Mesendoderm (in vitro differentiated cells): ENCODE measurements at regions not wholly inside any gene's neighbourhood (a gene's known extent, or its start where the extent isn't known, plus 50 kb on each side); places are given as distances from the start of the nearest gene placed in this dataset.

Source experiments
- DNase-seq: peaks from one replicate; pipeline ENCODE4 v3.0.0; 2013
- H2AK5ac ChIP-seq: 2 replicates; pipeline ENCODE4 v1.6.1; 2013; ENCODE audit warnings: low read length, inconsistent platforms
- H2BK120ac ChIP-seq: 2 replicates; pipeline ENCODE4 v1.6.1; 2013; ENCODE audit warnings: low read depth, mild to moderate bottlenecking, low read length, moderate library complexity, mixed read lengths
- H2BK15ac ChIP-seq: replicated peaks from 2 replicates; pipeline ENCODE4 v1.6.1; 2013; ENCODE audit warnings: low read depth, mild to moderate bottlenecking, moderate library complexity
- H2BK5ac ChIP-seq: 2 replicates; pipeline ENCODE4 v1.6.1; 2013; ENCODE audit warnings: low read length, inconsistent platforms
- H3K18ac ChIP-seq: 2 replicates; pipeline ENCODE4 v1.6.1; 2013; ENCODE audit warnings: mild to moderate bottlenecking, low read length, mixed read lengths
- H3K23ac ChIP-seq: one replicate; pipeline ENCODE4 v1.6.1; 2013; ENCODE audit warnings: low read length
- H3K27ac ChIP-seq: 2 replicates; pipeline ENCODE4 v1.5.1; 2013; ENCODE audit warnings: low read depth, mild to moderate bottlenecking, inconsistent platforms, low read length, moderate library complexity
- H3K27me3 ChIP-seq: 2 replicates; pipeline ENCODE4 v1.6.1; 2013; ENCODE audit warnings: low read length, control low read depth, mild to moderate bottlenecking, inconsistent platforms; ENCODE audit not compliant: insufficient read depth, poor library complexity
- H3K36me3 ChIP-seq: 2 replicates; pipeline ENCODE4 v1.6.1; 2013; ENCODE audit warnings: low read length, inconsistent platforms; ENCODE audit not compliant: control insufficient read depth, insufficient read depth
- H3K4ac ChIP-seq: one replicate; pipeline ENCODE4 v1.6.1; 2013; ENCODE audit warnings: low read depth, mild to moderate bottlenecking, low read length, moderate library complexity
- H3K4me1 ChIP-seq: 2 replicates; pipeline ENCODE4 v1.6.1; 2013; ENCODE audit warnings: low read depth, low read length, inconsistent platforms; ENCODE audit not compliant: control insufficient read depth
- H3K4me2 ChIP-seq: 2 replicates; pipeline ENCODE4 v1.6.1; 2013; ENCODE audit warnings: low read length
- H3K4me3 ChIP-seq: 2 replicates; pipeline ENCODE4 v1.5.1; 2013; ENCODE audit warnings: mild to moderate bottlenecking, low read length
- H3K56ac ChIP-seq: one replicate; pipeline ENCODE4 v1.6.1; 2013; ENCODE audit warnings: low read length
- H3K79me1 ChIP-seq: 2 replicates; pipeline ENCODE4 v1.6.1; 2013; ENCODE audit warnings: low read length, inconsistent platforms
- H3K79me2 ChIP-seq: 2 replicates; pipeline ENCODE4 v1.6.1; 2013; ENCODE audit warnings: mild to moderate bottlenecking, low read length; ENCODE audit not compliant: control insufficient read depth, insufficient read depth
- H3K9ac ChIP-seq: 2 replicates; pipeline ENCODE4 v1.6.1; 2013; ENCODE audit warnings: low read length, inconsistent platforms
- H4K5ac ChIP-seq: one replicate; pipeline ENCODE4 v1.6.1; 2013; ENCODE audit warnings: low read length
- H4K8ac ChIP-seq: one replicate; pipeline ENCODE4 v1.6.1; 2013; ENCODE audit warnings: low read depth, mild to moderate bottlenecking, control low read depth, low read length, moderate library complexity
- WGBS: extraction: QIAGEN DNeasy Blood & Tissue Kit; methylation state at CpG from one replicate; pipeline ENCODE4 v1.1.7; 2013; ENCODE audit warnings: low lambda C conversion rate, missing lambda C conversion rate; ENCODE audit not compliant: insufficient coverage; ENCODE audit errors: extremely low coverage; 5-methylcytosine and 5-hydroxymethylcytosine counted together

DNA sequence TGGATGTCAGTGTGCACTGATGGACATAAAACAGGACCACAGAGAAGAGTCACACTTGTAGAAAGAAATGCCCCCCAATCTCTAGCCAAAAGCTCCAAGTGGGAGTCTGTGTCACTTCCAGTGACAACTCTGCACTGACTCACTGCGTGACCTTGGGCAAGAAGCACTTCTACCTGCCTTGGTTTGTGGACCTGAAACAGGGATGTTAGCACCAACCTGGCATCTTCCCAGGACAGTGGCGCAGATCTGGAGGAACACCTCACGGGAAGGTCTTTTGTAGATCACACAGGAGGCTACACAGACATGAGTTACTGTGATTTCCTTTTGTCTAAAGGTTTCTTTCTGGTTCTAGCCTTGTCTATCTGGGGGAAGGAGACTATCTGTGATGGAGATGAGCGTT, 80.5 kb upstream of the DHRSX start:
- H3K79me2 ChIP-seq: no peaks in the 10 kb centered on the region
- no peak overlapping the region for H3K23ac ChIP-seq
- no peak overlapping the region for H3K56ac ChIP-seq
- H3K27ac ChIP-seq: no peak overlapping the region
- H2BK15ac ChIP-seq: no peak overlapping the region
- H3K4me2 ChIP-seq: no peak overlapping the region
- H2AK5ac ChIP-seq: no peak overlapping the region
- no peaks in the 10 kb centered on the region for H3K79me1 ChIP-seq
- no peak overlapping the region for H4K8ac ChIP-seq
- no peak overlapping the region for H2BK120ac ChIP-seq
- H3K4ac ChIP-seq: no peak overlapping the region
- H3K9ac ChIP-seq: no peak overlapping the region
- peaks cover 4% of the 10 kb centered on the region for H3K4me1 ChIP-seq
- H2BK5ac ChIP-seq: no peak overlapping the region
- no CpG with 5 or more reads among the region's 4 CpGs for WGBS
- H3K4me3 ChIP-seq: no peak overlapping the region
- H3K36me3 ChIP-seq: no peaks in the 10 kb centered on the region
- no peak overlapping the region for H4K5ac ChIP-seq
- no peak overlapping the region for H3K18ac ChIP-seq
- no peak for DNase-seq
- peaks cover 31% of the 10 kb centered on the region for H3K27me3 ChIP-seq

- no peak overlapping the region for H2BK120ac ChIP-seq
- H3K79me1 ChIP-seq: no peaks in the 10 kb centered on the region
- H4K5ac ChIP-seq: no peak overlapping the region
- no peak overlapping the region for H3K23ac ChIP-seq
- H3K56ac ChIP-seq: no peak overlapping the region
- no peak overlapping the region for H3K4me3 ChIP-seq
- no peak overlapping the region for H3K9ac ChIP-seq
- no peak overlapping the region for H4K8ac ChIP-seq
- H2BK15ac ChIP-seq: no peak overlapping the region
- DNase-seq: no peak
- no peak overlapping the region for H3K4ac ChIP-seq
- WGBS: no CpG with 5 or more reads among the region's 12 CpGs
- peaks cover 4% of the 10 kb centered on the region for H3K4me1 ChIP-seq
- no peak overlapping the region for H2AK5ac ChIP-seq
- H3K18ac ChIP-seq: no peak overlapping the region
- H3K27ac ChIP-seq: no peak overlapping the region
- H3K4me2 ChIP-seq: no peak overlapping the region
- peaks cover 20% of the 10 kb centered on the region for H3K27me3 ChIP-seq
- no peaks in the 10 kb centered on the region for H3K79me2 ChIP-seq
- no peak overlapping the region for H2BK5ac ChIP-seq
- H3K36me3 ChIP-seq: no peaks in the 10 kb centered on the region
Measured at GRCh38 chrX:2578864-2579263, 78.1 kb upstream of the DHRSX start.

DNA sequence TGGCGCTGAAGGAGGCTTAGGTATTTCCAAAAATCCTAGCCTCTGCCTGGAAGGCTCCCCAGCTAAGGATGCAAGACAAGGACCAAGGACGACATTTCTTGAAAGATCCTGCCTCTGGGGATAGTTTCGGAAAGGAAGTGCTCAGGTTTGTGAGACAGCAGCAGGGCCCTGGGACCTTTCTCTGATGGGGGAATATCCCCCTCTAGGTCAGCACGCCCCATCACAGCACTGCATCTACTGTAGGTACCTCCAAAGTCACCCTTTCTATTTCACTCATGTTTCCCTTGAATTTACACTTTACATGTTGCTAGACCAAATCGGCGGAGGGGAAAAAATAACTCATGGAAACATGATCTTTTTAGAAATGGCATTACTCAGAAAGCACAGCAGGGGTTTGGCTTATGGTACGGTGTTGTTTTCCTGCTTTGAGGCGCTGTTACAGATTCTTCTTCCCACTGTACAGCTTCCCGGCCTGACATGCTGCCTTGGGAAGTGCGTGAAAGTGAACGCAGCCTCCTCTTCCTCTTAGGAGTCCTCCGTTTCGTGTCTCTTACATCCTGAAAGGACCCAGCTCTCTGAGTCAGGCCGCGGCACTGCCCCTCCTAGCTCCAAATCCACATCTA, 77.2 kb upstream of the DHRSX start:
- no peaks in the 10 kb centered on the region for H3K79me1 ChIP-seq
- H3K23ac ChIP-seq: no peak overlapping the region
- H3K4me3 ChIP-seq: no peak overlapping the region
- no peaks in the 10 kb centered on the region for H3K36me3 ChIP-seq
- no CpG with 5 or more reads among the region's 15 CpGs for WGBS
- peak overlapping the region; percentile 16 for H3K9ac ChIP-seq
- no peak overlapping the region for H2BK120ac ChIP-seq
- no peaks in the 10 kb centered on the region for H3K79me2 ChIP-seq
- H3K4ac ChIP-seq: no peak overlapping the region
- peaks cover 4% of the 10 kb centered on the region for H3K4me1 ChIP-seq
- H3K27ac ChIP-seq: no peak overlapping the region
- peaks cover 11% of the 10 kb centered on the region for H3K27me3 ChIP-seq
- no peak overlapping the region for H4K5ac ChIP-seq
- H2AK5ac ChIP-seq: no peak overlapping the region
- H2BK15ac ChIP-seq: no peak overlapping the region
- H4K8ac ChIP-seq: no peak overlapping the region
- peak overlapping the region; percentile 54 for H3K18ac ChIP-seq
- H3K56ac ChIP-seq: peak overlapping the region; percentile 43
- no peak for DNase-seq
- no peak overlapping the region for H2BK5ac ChIP-seq
- no peak overlapping the region for H3K4me2 ChIP-seq

- peak; percentile 57 for DNase-seq
- Histone ChIP-seq H3K4me1 (peaks cover 4% of the 10 kb centered on the region), H3K23ac (no peak overlapping the region), H2BK120ac (no peak overlapping the region), H3K4me2 (no peak overlapping the region), H3K9ac (no peak overlapping the region), H3K4ac (no peak overlapping the region), H3K36me3 (no peaks in the 10 kb centered on the region), H3K56ac (no peak overlapping the region), H3K79me1 (no peaks in the 10 kb centered on the region), H3K79me2 (no peaks in the 10 kb centered on the region), H2BK5ac (no peak overlapping the region), H3K27ac (no peak overlapping the region), H2AK5ac (no peak overlapping the region), H2BK15ac (no peak overlapping the region), H3K4me3 (no peak overlapping the region), H3K27me3 (no peaks in the 10 kb centered on the region), H4K5ac (no peak overlapping the region), H4K8ac (no peak overlapping the region), H3K18ac (no peak overlapping the region)
- no CpG with 5 or more reads among the region's 8 CpGs for WGBS
Measured at GRCh38 chrX:2576793-2577192, 76.0 kb upstream of the DHRSX start.

DNA sequence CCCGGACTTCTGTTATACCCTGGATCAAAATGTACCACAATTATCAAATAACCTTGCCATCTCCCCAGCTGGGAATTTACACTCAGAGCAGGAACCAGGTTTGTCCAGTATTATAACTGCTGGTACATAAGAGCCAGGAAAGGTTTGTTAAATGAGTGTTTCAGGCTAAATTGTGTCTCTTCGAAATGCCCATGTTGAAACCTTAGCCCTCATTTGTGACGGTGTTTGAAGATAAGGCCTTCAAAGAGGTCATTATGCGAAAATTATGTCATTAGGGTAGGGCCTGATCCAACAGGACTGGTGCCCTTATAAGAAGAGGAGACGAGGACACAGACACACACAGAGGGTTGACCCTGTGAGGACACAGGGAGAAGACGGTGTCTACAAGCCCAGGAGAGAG, 73.5 kb upstream of the DHRSX start:
- Histone ChIP-seq H4K5ac (no peak overlapping the region), H3K18ac (no peak overlapping the region), H3K36me3 (no peaks in the 10 kb centered on the region), H3K27me3 (no peaks in the 10 kb centered on the region), H3K79me2 (no peaks in the 10 kb centered on the region), H2BK15ac (no peak overlapping the region), H2BK120ac (no peak overlapping the region), H3K4me2 (no peak overlapping the region), H3K27ac (no peak overlapping the region), H2AK5ac (no peak overlapping the region), H2BK5ac (no peak overlapping the region), H4K8ac (no peak overlapping the region), H3K23ac (no peak overlapping the region), H3K56ac (no peak overlapping the region), H3K4ac (no peak overlapping the region), H3K9ac (no peak overlapping the region), H3K4me1 (peaks cover 4% of the 10 kb centered on the region), H3K4me3 (no peak overlapping the region), H3K79me1 (no peaks in the 10 kb centered on the region)
- WGBS: no CpG with 5 or more reads among the region's 6 CpGs
- no peak for DNase-seq

GRCh38 chrX:2572740-2573139, 72.0 kb upstream of the DHRSX start:
- no peak overlapping the region for H4K8ac ChIP-seq
- WGBS: no CpG with 5 or more reads among the region's 7 CpGs

More at GRCh38 chrX:2572740-2573139, 72.0 kb upstream of the DHRSX start:
- Histone ChIP-seq H3K27ac (no peak overlapping the region), H3K79me2 (no peaks in the 10 kb centered on the region), H3K4ac (no peak overlapping the region), H2BK5ac (no peak overlapping the region), H3K4me2 (no peak overlapping the region), H4K5ac (no peak overlapping the region), H3K23ac (no peak overlapping the region), H3K4me3 (no peak overlapping the region), H3K79me1 (no peaks in the 10 kb centered on the region), H3K56ac (no peak overlapping the region), H2AK5ac (no peak overlapping the region), H3K27me3 (no peaks in the 10 kb centered on the region), H3K9ac (no peak overlapping the region), H3K36me3 (no peaks in the 10 kb centered on the region), H3K4me1 (no peaks in the 10 kb centered on the region), H3K18ac (no peak overlapping the region), H2BK15ac (no peak overlapping the region), H2BK120ac (no peak overlapping the region)
- peak; percentile 43 for DNase-seq
